GM18507 (cell line): ENCODE measurements at regions not wholly inside any gene's neighbourhood (a gene's known extent, or its start where the extent isn't known, plus 50 kb on each side); places are given as distances from the start of the nearest gene placed in this dataset.
A peak's percentile ranks its signal among the peaks of the same experiment; 100 is the strongest.

Source experiments
- DNase-seq: peaks from one replicate; pipeline ENCODE4 v3.0.0; 2011; ENCODE audit warnings: low read depth; ENCODE audit not compliant: insufficient read length; ENCODE audit errors: extremely low spot score
- FAIRE-seq: peaks from 2 replicates; lab custom pipeline; 2011; peaks lifted over from hg19 to GRCh38; lab: Jason Lieb, UNC

GRCh38 chr2:143918465-143918989 is 601.4 kb downstream of the ZEB2 start:
- DNase-seq (no peak), FAIRE-seq (no peak)

GRCh38 chr2:143916781-143917180 is 603.1 kb downstream of the ZEB2 start:
- DNase-seq (no peak), FAIRE-seq (no peak)

GRCh38 chr2:143909577-143910353 is 610.2 kb downstream of the ZEB2 start:
- no peak for DNase-seq
- FAIRE-seq: no peak

- FAIRE-seq: no peak
Observed at GRCh38 chr2:143908843-143909242, 611.1 kb downstream of the ZEB2 start.

GRCh38 chr2:143907801-143908200 is 612.1 kb downstream of the ZEB2 start:
- DNase-seq: no peak
- no peak for FAIRE-seq

More at GRCh38 chr2:143908843-143909242, 611.1 kb downstream of the ZEB2 start:
- DNase-seq: no peak

- DNase-seq (no peak), FAIRE-seq (no peak)
Observed at GRCh38 chr2:143906850-143907249, 613.1 kb downstream of the ZEB2 start.

- DNase-seq: no peak
- no peak for FAIRE-seq
Observed at GRCh38 chr2:143905587-143905986, 614.3 kb downstream of the ZEB2 start.

- no peak for DNase-seq
- FAIRE-seq: no peak
Observed at GRCh38 chr2:143903172-143903856, 616.6 kb downstream of the ZEB2 start.

GRCh38 chr2:143901185-143901842 is 618.6 kb downstream of the ZEB2 start:
- peak; percentile 4 for DNase-seq
- FAIRE-seq: peak; percentile 59

GRCh38 chr2:143899987-143900386 is 619.9 kb downstream of the ZEB2 start:
- no peak for FAIRE-seq
- no peak for DNase-seq

- FAIRE-seq (no peak), DNase-seq (no peak)
Observed at GRCh38 chr2:143893371-143893770, 626.5 kb downstream of the ZEB2 start.

- FAIRE-seq: no peak
- no peak for DNase-seq
Observed at GRCh38 chr2:143891879-143892308, 628.0 kb downstream of the ZEB2 start.

- no peak for FAIRE-seq
- no peak for DNase-seq
Observed at GRCh38 chr2:143890798-143891197, 629.1 kb downstream of the ZEB2 start.

GRCh38 chr2:143889216-143889615 is 630.7 kb downstream of the ZEB2 start:
- no peak for DNase-seq
- no peak for FAIRE-seq

- DNase-seq (no peak), FAIRE-seq (no peak)
Observed at GRCh38 chr2:143885461-143885860, 634.5 kb downstream of the ZEB2 start.

GRCh38 chr2:143881246-143881645 is 638.7 kb downstream of the ZEB2 start:
- no peak for FAIRE-seq
- no peak for DNase-seq

- FAIRE-seq (no peak), DNase-seq (no peak)
Observed at GRCh38 chr2:143877876-143878530, 641.9 kb downstream of the ZEB2 start.

- DNase-seq (no peak), FAIRE-seq (no peak)
Observed at GRCh38 chr2:143877056-143877455, 642.9 kb downstream of the ZEB2 start.

GRCh38 chr2:143875295-143876233 is 644.4 kb downstream of the ZEB2 start:
- DNase-seq: no peak
- no peak for FAIRE-seq
